ENCODE measurements at regions not wholly inside any gene's neighbourhood (a gene's known extent, or its start where the extent isn't known, plus 50 kb on each side); places are given as distances from the start of the nearest gene placed in this dataset.

DNA sequence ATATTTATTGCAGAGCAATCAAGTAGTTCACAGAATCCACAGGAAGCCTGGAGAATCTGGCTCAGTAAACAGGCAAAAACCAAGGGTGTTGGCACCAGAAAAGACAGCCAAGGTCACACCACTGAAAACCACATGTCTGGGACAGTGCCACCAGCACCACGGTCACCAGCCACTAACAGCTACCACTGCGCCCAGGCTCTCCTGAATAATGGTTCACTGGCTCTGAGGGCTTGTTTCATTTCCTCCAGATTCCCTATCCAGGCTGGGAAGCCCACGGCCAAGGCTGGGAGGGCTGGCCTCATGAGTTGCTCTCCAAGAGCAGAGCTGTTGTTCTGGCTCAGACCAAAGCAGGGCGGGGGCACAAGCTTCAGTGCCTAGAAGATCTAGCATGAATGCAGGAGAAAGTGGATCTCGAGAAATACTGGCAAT lies 54.5 kb upstream of the PTGFRN start:
- ATAC-seq (ENCODE audit: low read depth): no peak
- intact Hi-C loops (cut with micrococcal nuclease): no loop called here
- Histone ChIP-seq H3K4me3 (ENCODE audit: control extremely low read depth in 1 of 5, extremely low read depth in 1 of 5, insufficient read depth in 1 of 5, low read depth in 2 of 5, low read length in 4 of 5) (no peak overlapping the region), H3K79me2 (ENCODE audit: control insufficient read depth, insufficient read depth, low read length) (no peaks in the 10 kb centered on the region), H3K4me1 (ENCODE audit: control insufficient read depth in 2 of 2, insufficient read depth in 2 of 2, low read length in 2 of 2) (no peaks in the 10 kb centered on the region), H3K9me3 (ENCODE audit: control extremely low read depth in 1 of 3, control insufficient read depth in 2 of 3, insufficient read depth in 1 of 3, low read length in 2 of 3) (no peaks in the 10 kb centered on the region), H3K27ac (ENCODE audit: low read length in 2 of 2) (no peak overlapping the region), H4K20me1 (ENCODE audit: control insufficient read depth, insufficient read depth, low read length, poor library complexity, severe bottlenecking) (no peaks in the 10 kb centered on the region), H3K27me3 (replicated peaks in 1 of 4; ENCODE audit: control extremely low read depth in 1 of 4, control insufficient read depth in 3 of 4, insufficient read depth in 4 of 4, low read length in 3 of 4) (no peaks in the 10 kb centered on the region), H2AFZ (ENCODE audit: insufficient read depth, low read depth, low read length, poor library complexity, severe bottlenecking) (no peak overlapping the region), H3K9ac (ENCODE audit: low read length) (no peak overlapping the region), H3K36me3 (replicated peaks in 1 of 2; ENCODE audit: control extremely low read depth in 1 of 2, control insufficient read depth in 1 of 2, extremely low read depth in 1 of 2, insufficient read depth in 2 of 2, low read length in 1 of 2) (no peaks in the 10 kb centered on the region), H3K4me2 (replicated peaks; ENCODE audit: low read depth, low read length, poor library complexity, severe bottlenecking) (no peak overlapping the region)
- no peaks in the 10 kb centered on the region for H3K4me1 Mint-ChIP-seq
- no peak overlapping the region for H3K4me3 Mint-ChIP-seq
- H3K27ac Mint-ChIP-seq: no peak overlapping the region
- H3K9me3 Mint-ChIP-seq (ENCODE audit: insufficient read depth): no peaks in the 10 kb centered on the region
- ChIA-PET CTCF (no interaction called here), POLR2A (no interaction called here)
- peaks cover 4% of the 10 kb centered on the region for H3K27me3 Mint-ChIP-seq
- 49% methylated on average over 5 of the region's 5 CpGs for WGBS (ENCODE audit: insufficient coverage)
- no peak for TF ChIP-seq EZH2 (IDR thresholded peaks at IDR 0.05; ENCODE audit: borderline replicate concordance, insufficient read depth, low read depth, low read length, poor library complexity, severe bottlenecking)
- TF ChIP-seq, protein P1, sequence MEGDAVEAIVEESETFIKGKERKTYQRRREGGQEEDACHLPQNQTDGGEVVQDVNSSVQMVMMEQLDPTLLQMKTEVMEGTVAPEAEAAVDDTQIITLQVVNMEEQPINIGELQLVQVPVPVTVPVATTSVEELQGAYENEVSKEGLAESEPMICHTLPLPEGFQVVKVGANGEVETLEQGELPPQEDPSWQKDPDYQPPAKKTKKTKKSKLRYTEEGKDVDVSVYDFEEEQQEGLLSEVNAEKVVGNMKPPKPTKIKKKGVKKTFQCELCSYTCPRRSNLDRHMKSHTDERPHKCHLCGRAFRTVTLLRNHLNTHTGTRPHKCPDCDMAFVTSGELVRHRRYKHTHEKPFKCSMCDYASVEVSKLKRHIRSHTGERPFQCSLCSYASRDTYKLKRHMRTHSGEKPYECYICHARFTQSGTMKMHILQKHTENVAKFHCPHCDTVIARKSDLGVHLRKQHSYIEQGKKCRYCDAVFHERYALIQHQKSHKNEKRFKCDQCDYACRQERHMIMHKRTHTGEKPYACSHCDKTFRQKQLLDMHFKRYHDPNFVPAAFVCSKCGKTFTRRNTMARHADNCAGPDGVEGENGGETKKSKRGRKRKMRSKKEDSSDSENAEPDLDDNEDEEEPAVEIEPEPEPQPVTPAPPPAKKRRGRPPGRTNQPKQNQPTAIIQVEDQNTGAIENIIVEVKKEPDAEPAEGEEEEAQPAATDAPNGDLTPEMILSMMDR (IDR thresholded peaks at IDR 0.05): no peak
- DNase-seq: no peak

DNA sequence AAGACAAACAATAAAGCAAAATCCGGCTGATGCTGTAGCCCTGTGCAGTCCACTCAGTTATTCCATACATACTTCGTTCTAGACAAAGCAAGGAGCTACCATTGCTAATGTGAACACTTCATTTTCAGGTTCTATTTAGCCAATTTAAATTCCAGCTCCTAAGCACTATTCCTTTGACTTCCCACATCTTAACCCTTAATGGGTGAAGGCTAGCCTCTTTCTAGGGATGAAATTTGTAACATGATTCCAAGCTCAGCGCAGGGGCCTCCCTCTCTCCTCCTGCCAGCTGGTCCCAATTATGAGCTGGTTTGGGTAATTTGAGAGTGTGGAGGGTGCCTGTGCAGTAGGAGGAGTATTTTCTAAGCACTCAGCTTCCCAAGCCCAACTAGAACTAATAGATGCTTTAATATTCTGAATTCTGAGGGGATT lies 53.9 kb upstream of the PTGFRN start:
- Histone ChIP-seq H3K27me3 (replicated peaks in 1 of 4; ENCODE audit: control extremely low read depth in 1 of 4, control insufficient read depth in 3 of 4, insufficient read depth in 4 of 4, low read length in 3 of 4) (no peaks in the 10 kb centered on the region), H3K4me2 (replicated peaks; ENCODE audit: low read depth, low read length, poor library complexity, severe bottlenecking) (no peak overlapping the region), H3K9ac (ENCODE audit: low read length) (no peak overlapping the region), H3K9me3 (ENCODE audit: control extremely low read depth in 1 of 3, control insufficient read depth in 2 of 3, insufficient read depth in 1 of 3, low read length in 2 of 3) (no peaks in the 10 kb centered on the region), H3K4me1 (ENCODE audit: control insufficient read depth in 2 of 2, insufficient read depth in 2 of 2, low read length in 2 of 2) (no peaks in the 10 kb centered on the region), H3K4me3 (ENCODE audit: control extremely low read depth in 1 of 5, extremely low read depth in 1 of 5, insufficient read depth in 1 of 5, low read depth in 2 of 5, low read length in 4 of 5) (no peak overlapping the region), H3K27ac (ENCODE audit: low read length in 2 of 2) (no peak overlapping the region), H3K36me3 (replicated peaks in 1 of 2; ENCODE audit: control extremely low read depth in 1 of 2, control insufficient read depth in 1 of 2, extremely low read depth in 1 of 2, insufficient read depth in 2 of 2, low read length in 1 of 2) (no peaks in the 10 kb centered on the region), H2AFZ (ENCODE audit: insufficient read depth, low read depth, low read length, poor library complexity, severe bottlenecking) (no peak overlapping the region), H3K79me2 (ENCODE audit: control insufficient read depth, insufficient read depth, low read length) (no peaks in the 10 kb centered on the region), H4K20me1 (ENCODE audit: control insufficient read depth, insufficient read depth, low read length, poor library complexity, severe bottlenecking) (no peaks in the 10 kb centered on the region)
- H3K27ac Mint-ChIP-seq: no peak overlapping the region
- ChIA-PET POLR2A (no interaction called here), CTCF (no interaction called here)
- H3K27me3 Mint-ChIP-seq: no peaks in the 10 kb centered on the region
- no peak overlapping the region for H3K4me3 Mint-ChIP-seq
- intact Hi-C loops (cut with micrococcal nuclease): no loop called here
- H3K4me1 Mint-ChIP-seq: no peaks in the 10 kb centered on the region
- no peaks in the 10 kb centered on the region for H3K9me3 Mint-ChIP-seq (ENCODE audit: insufficient read depth)
- no peak for DNase-seq
- TF ChIP-seq EZH2 (IDR thresholded peaks at IDR 0.05; ENCODE audit: borderline replicate concordance, insufficient read depth, low read depth, low read length, poor library complexity, severe bottlenecking): no peak
- TF ChIP-seq, protein P1 (IDR thresholded peaks at IDR 0.05): no peak
- no CpG with 5 or more reads among the region's 3 CpGs for WGBS (ENCODE audit: insufficient coverage)
- no peak for ATAC-seq (ENCODE audit: low read depth)
